Uterus (tissue), 3 donors: ENCODE measurements at regions not wholly inside any gene's neighbourhood (a gene's known extent, or its start where the extent isn't known, plus 50 kb on each side); places are given as distances from the start of the nearest gene placed in this dataset.

Experiments
- DNase-seq, 2 donors: peaks; one replicate each; pipeline ENCODE4 v3.0.0-alpha.2; 2019 to 2020
- H3K27ac ChIP-seq, 2 donors: fragments of 200-600 bp; sonication (generic); 1 replicate in 1 of 2; 2 replicates in 1 of 2; pipeline ENCODE4 v1.5.1; 2016 to 2018
- H3K27me3 ChIP-seq, 2 donors: fragments of 200-600 bp; sonication (generic); one replicate each; pipeline ENCODE4 v1.5.1; 2018 to 2019; ENCODE audit warnings: control low read depth in 1 of 2
- H3K36me3 ChIP-seq, 2 donors: fragments of 200-600 bp; sonication (generic); one replicate each; pipeline ENCODE4 v1.5.1; 2019; ENCODE audit warnings: control low read depth in 1 of 2
- H3K4me1 ChIP-seq, 2 donors: fragments of 200-600 bp; sonication (generic); one replicate each; pipeline ENCODE4 v1.5.1; 2018 to 2019; ENCODE audit warnings: control low read depth in 1 of 2
- H3K4me3 ChIP-seq, 2 donors: fragments of 200-600 bp; sonication (generic); 1 replicate in 1 of 2; 2 replicates in 1 of 2; pipeline ENCODE4 v1.5.1; 2018 to 2019; ENCODE audit warnings: mild to moderate bottlenecking in 1 of 2
- H3K9me3 ChIP-seq, 2 donors: fragments of 200-600 bp; sonication (generic); one replicate each; pipeline ENCODE4 v1.5.1; 2019; ENCODE audit warnings: control low read depth in 1 of 2
- POLR2A ChIP-seq, 2 donors: fragments of 450-650 bp; IDR thresholded peaks; one replicate each; pipeline ENCODE4 v1.6.1; 2016; ENCODE audit warnings: antibody characterized with exemption in 2 of 2, mild to moderate bottlenecking in 1 of 2, moderate library complexity in 1 of 2
- intact Hi-C: fragments of 100-400 bp; cut with DNase I; formaldehyde crosslinking; loops from one replicate; pipeline ENCODE4 v1.15.1; 2023; ENCODE audit warnings: low total_unique reads
- TF ChIP-seq, protein P1 (sequence below), 4 experiments: fragments of 200-600 bp in 2 of 4; fragments of 450-650 bp in 2 of 4; sonication (generic) in 2 of 4; IDR thresholded peaks; one replicate each; pipeline ENCODE4 v1.5.1; 2016 to 2019; ENCODE audit warnings: antibody characterized with exemption in 4 of 4, mild to moderate bottlenecking in 2 of 4, moderate library complexity in 1 of 4
- donor health status: DM: yes; HTN: yes; CAD: no.

DNA sequence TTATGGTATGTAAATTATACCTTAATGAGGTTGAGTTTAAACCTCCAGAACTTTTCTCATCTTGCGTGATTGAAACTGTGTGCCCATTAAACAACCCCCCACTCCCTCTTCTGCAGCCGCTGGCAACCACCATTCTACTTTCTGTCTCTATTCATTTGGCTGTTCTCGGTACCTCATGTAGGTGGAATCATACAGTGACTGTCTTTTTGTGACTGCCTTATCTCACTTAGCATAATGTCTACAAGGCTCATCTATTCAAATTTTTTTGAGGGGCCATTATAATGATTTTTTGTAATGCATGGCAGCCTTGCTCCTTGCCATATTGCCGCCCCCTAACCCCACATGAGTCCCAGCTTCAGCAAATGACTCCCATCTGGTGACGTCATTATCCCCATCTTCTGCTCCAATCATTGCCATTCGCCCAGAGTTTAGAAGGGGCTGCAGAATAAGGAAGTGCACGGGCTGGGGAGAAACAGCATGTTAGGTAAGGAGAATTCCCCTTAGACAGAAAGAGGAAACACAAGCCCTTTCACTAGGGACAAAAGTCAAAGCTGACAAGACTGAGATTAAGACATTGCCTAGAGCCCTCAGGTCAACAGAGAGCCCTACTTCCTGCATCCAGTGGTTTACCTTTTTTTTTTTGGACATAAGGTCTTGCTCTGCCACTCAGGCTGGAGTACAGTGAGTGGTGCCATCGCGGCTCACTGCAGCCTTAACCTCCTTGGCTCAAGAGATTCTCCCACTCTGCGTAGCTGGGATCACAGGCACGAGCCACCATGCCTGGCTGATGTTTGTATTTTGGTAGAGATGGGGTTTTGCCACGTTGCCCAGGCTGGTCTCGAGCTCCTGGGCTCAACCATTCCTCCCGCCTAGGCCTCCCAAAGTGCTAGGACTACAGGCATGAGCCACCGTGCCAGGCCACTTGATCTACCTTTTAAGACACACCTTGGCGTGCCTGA lies 78.4 kb upstream of the ERRFI1 start:
- TF ChIP-seq, protein P1, sequence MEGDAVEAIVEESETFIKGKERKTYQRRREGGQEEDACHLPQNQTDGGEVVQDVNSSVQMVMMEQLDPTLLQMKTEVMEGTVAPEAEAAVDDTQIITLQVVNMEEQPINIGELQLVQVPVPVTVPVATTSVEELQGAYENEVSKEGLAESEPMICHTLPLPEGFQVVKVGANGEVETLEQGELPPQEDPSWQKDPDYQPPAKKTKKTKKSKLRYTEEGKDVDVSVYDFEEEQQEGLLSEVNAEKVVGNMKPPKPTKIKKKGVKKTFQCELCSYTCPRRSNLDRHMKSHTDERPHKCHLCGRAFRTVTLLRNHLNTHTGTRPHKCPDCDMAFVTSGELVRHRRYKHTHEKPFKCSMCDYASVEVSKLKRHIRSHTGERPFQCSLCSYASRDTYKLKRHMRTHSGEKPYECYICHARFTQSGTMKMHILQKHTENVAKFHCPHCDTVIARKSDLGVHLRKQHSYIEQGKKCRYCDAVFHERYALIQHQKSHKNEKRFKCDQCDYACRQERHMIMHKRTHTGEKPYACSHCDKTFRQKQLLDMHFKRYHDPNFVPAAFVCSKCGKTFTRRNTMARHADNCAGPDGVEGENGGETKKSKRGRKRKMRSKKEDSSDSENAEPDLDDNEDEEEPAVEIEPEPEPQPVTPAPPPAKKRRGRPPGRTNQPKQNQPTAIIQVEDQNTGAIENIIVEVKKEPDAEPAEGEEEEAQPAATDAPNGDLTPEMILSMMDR (IDR thresholded peaks at IDR 0.05), result no peak
- no peak for TF ChIP-seq POLR2A (IDR thresholded peaks at IDR 0.05)
- no peaks in the 10 kb centered on the region for H3K9me3 ChIP-seq
- no peaks in the 10 kb centered on the region for H3K36me3 ChIP-seq
- DNase-seq, result no peak
- intact Hi-C loops, result no loop called here
- H3K27ac ChIP-seq, result no peak overlapping the region
- no peaks in the 10 kb centered on the region for H3K27me3 ChIP-seq
- no peaks in the 10 kb centered on the region for H3K4me1 ChIP-seq
- H3K4me3 ChIP-seq, result no peak overlapping the region

DNA sequence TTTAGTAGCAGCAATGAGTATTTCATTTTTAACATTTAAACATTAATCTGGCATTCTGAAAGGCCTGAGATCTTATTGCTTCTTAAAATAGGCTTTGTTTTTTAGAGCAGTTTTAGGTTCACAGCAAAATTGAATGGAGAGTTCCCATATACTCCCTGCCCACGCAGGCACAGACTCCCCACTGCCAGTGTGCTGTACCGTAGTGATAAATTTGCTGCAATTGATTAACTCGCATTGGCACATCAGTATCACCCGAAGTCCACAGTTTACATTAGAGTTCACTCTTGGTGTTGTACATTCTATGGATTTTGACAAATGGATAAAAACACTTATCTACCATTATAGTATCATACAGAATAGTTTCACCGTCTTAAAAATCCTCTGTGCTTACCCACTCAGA lies 71.8 kb upstream of the ERRFI1 start:
- TF ChIP-seq, protein P1 (IDR thresholded peaks at IDR 0.05), result no peak
- TF ChIP-seq POLR2A (IDR thresholded peaks at IDR 0.05), result no peak
- Histone ChIP-seq H3K27ac (peak overlapping the region; percentile 86 to 90), H3K36me3 (no peaks in the 10 kb centered on the region), H3K9me3 (no peaks in the 10 kb centered on the region), H3K27me3 (no peaks in the 10 kb centered on the region), H3K4me3 (no peak overlapping the region), H3K4me1 (peaks cover 5 to 6% of the 10 kb centered on the region in 2 donors)
- intact Hi-C loops, result no loop called here
- DNase-seq, result no peak

DNA sequence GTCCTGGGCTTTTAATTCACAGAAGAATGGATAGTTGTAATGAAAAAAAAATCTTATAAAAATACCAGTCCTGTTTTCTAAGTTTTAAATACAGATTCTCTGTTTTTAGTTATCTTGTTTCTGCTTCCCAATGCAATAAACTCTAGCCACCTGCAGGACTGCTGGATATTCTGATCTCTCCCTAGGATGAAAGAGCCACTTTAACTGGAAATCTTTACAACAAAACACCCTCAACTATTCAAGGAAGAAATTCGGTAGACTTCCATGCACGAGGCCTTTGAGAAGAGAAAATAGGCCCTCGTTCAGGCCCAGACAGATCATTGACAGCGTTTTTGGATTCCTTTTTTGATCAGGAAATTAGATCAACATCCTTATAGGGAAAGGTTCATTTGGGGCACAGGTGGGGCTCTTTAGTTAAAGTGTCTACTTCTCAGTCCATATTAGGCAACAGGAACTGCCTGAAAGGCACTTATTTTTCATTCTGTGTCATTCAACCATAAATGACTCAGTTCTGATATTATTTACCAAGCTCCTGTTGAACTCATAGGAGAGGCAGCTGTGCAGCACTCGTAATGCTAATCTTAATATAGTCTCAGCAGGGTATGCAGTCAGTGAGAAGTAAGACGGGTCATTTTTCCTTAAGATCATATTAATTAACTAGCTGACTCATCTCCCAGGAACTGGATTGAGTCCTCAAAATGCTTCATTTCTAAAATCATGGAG lies 71.1 kb upstream of the ERRFI1 start:
- no peak for DNase-seq
- H3K27me3 ChIP-seq, result no peaks in the 10 kb centered on the region
- no peaks in the 10 kb centered on the region for H3K36me3 ChIP-seq
- H3K27ac ChIP-seq, result peak overlapping the region; percentile 86 to 90
- intact Hi-C loops, result no loop called here
- TF ChIP-seq, protein P1 (IDR thresholded peaks at IDR 0.05), result no peak
- no peak for TF ChIP-seq POLR2A (IDR thresholded peaks at IDR 0.05)
- H3K4me3 ChIP-seq, result no peak overlapping the region
- H3K9me3 ChIP-seq, result no peaks in the 10 kb centered on the region
- H3K4me1 ChIP-seq, result peaks cover 5 to 6% of the 10 kb centered on the region in 2 donors

DNA sequence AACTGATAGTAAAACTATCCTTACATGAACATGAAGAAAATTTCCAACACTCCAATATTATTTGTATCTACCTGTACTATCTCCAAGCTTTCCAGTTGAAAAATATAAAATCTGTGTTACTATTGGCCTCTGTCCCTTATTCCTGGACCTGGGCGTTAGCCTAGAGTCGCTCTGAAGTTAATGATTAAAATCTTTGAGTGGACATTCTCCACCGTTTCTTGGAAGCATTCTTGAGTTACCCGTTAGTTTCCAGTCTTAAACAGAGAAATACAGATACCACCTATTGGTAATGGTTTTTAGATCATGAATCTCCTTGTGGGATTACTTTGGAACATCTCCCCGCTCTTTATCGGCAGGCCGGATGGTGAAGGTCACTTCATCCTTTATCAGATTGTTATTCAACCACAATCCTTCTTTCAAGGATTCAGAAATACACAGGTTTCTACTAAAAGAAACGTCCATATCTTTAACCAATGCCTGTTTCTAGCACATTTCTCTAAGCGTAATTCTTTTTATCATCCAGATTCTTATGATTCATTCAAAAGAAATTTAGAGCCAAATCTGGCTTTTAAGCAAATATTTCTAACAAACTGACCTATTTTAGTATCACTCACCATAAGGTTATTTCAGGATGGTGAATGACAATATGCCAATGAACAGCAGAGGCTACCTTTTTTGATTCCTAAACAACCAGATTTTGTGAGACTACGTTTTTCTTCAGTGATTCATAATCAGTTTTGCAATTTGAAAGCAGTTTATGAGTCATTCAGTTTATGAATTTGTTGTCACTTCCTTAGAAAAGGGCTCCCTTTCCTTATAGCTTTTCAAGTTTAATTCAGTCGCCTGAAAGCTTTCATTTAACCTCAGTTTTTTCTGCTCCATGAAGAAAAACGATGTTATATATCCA lies 70.2 kb upstream of the ERRFI1 start:
- intact Hi-C loops, result no loop called here
- H3K4me3 ChIP-seq, result no peak overlapping the region

More for the DNA sequence above, 70.2 kb upstream of the ERRFI1 start:
- Histone ChIP-seq H3K27me3 (no peaks in the 10 kb centered on the region), H3K36me3 (no peaks in the 10 kb centered on the region), H3K4me1 (peaks cover 5 to 6% of the 10 kb centered on the region in 2 donors), H3K9me3 (no peaks in the 10 kb centered on the region), H3K27ac (peak overlapping the region; percentile 86 to 90)
- no peak for DNase-seq
- TF ChIP-seq, protein P1 (IDR thresholded peaks at IDR 0.05), result no peak
- no peak for TF ChIP-seq POLR2A (IDR thresholded peaks at IDR 0.05)
